SK-N-SH treated with all-trans-retinoic acid at 6 μM for 48 hours (cell line): ENCODE measurements at regions not wholly inside any gene's neighbourhood (a gene's known extent, or its start where the extent isn't known, plus 50 kb on each side); places are given as distances from the start of the nearest gene placed in this dataset.

Experiments
- ARNTL ChIP-seq: fragments of 450-650 bp; formaldehyde crosslinking; IDR thresholded peaks from 2 replicates; pipeline ENCODE4 v1.5.0; 2020; ENCODE audit warnings: low read depth, mild to moderate bottlenecking, moderate library complexity, borderline replicate concordance
- CSRNP3 ChIP-seq: fragments of 250-450 bp; sonication (Bioruptor Pico); IDR thresholded peaks from 2 replicates; pipeline ENCODE4 v1.5.1; 2021; ENCODE audit warnings: mild to moderate bottlenecking, moderate library complexity
- ESRRG ChIP-seq: fragments of 250-450 bp; sonication (Bioruptor Pico); IDR thresholded peaks from 2 replicates; pipeline ENCODE4 v1.6.1; 2021; ENCODE audit warnings: mild to moderate bottlenecking
- PATZ1 ChIP-seq: fragments of 250-450 bp; sonication (Bioruptor Pico); IDR thresholded peaks from 2 replicates; pipeline ENCODE4 v1.8.0; 2020; ENCODE audit warnings: mild to moderate bottlenecking, moderate library complexity, borderline replicate concordance
- RARB ChIP-seq: fragments of 250-450 bp; sonication (Bioruptor Pico); IDR thresholded peaks from 2 replicates; pipeline ENCODE4 v1.8.0; 2021; ENCODE audit warnings: mild to moderate bottlenecking, moderate library complexity
- TCF4 ChIP-seq: fragments of 250-450 bp; sonication (Bioruptor Pico); IDR thresholded peaks from 2 replicates; pipeline ENCODE4 v1.8.0; 2021; ENCODE audit warnings: mild to moderate bottlenecking, moderate library complexity, borderline replicate concordance
- TOX ChIP-seq: fragments of 250-450 bp; sonication (Bioruptor Pico); IDR thresholded peaks from 2 replicates; pipeline ENCODE4 v1.8.0; 2021; ENCODE audit warnings: mild to moderate bottlenecking, moderate library complexity, borderline replicate concordance
- ZC3H10 ChIP-seq: fragments of 250-450 bp; sonication (Bioruptor Pico); IDR thresholded peaks from 2 replicates; pipeline ENCODE4 v1.5.1; 2021; ENCODE audit warnings: mild to moderate bottlenecking, moderate library complexity
- ZFP3 ChIP-seq: fragments of 250-450 bp; sonication (Bioruptor Pico); IDR thresholded peaks from 2 replicates; pipeline ENCODE4 v1.5.0; 2020; ENCODE audit warnings: mild to moderate bottlenecking, moderate library complexity
- ZFP30 ChIP-seq: fragments of 450-650 bp; formaldehyde crosslinking; IDR thresholded peaks from 2 replicates; pipeline ENCODE4 v1.5.0; 2022; ENCODE audit warnings: mild to moderate bottlenecking, moderate library complexity
- ZNF565 ChIP-seq: fragments of 450-650 bp; formaldehyde crosslinking; conservative IDR thresholded peaks from 2 replicates; pipeline ENCODE4 v1.5.0; 2020; ENCODE audit warnings: low read depth, mild to moderate bottlenecking, moderate library complexity
- TF ChIP-seq, protein P1 (sequence below): fragments of 250-450 bp; sonication (Bioruptor Pico); IDR thresholded peaks from 2 replicates; pipeline ENCODE4 v1.8.0; 2021; ENCODE audit warnings: low read depth, mild to moderate bottlenecking, moderate library complexity, borderline replicate concordance

GRCh38 chr14:101219896-101220703 lies 316.6 kb upstream of the RTL1 start:
- TF ChIP-seq ZC3H10 (no peak), ZFP3 (CRISPR knock-in tag) (no peak), CSRNP3 (no peak), PATZ1 (CRISPR knock-in tag) (no peak), ARNTL (CRISPR knock-in tag) (no peak), ZNF565 (no peak), TOX (CRISPR knock-in tag) (no peak), TCF4 (CRISPR knock-in tag) (no peak), ZFP30 (CRISPR knock-in tag) (no peak), ESRRG (CRISPR knock-in tag) (no peak), RARB (CRISPR knock-in tag) (no peak)
- TF ChIP-seq, protein P1, sequence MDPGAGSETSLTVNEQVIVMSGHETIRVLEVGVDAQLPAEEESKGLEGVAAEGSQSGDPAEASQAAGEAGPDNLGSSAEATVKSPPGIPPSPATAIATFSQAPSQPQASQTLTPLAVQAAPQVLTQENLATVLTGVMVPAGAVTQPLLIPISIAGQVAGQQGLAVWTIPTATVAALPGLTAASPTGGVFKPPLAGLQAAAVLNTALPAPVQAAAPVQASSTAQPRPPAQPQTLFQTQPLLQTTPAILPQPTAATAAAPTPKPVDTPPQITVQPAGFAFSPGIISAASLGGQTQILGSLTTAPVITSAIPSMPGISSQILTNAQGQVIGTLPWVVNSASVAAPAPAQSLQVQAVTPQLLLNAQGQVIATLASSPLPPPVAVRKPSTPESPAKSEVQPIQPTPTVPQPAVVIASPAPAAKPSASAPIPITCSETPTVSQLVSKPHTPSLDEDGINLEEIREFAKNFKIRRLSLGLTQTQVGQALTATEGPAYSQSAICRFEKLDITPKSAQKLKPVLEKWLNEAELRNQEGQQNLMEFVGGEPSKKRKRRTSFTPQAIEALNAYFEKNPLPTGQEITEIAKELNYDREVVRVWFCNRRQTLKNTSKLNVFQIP (CRISPR knock-in tag), result no peak
